Spleen (tissue), 11 donors: ENCODE measurements at regions not wholly inside any gene's neighbourhood (a gene's known extent, or its start where the extent isn't known, plus 50 kb on each side); places are given as distances from the start of the nearest gene placed in this dataset.
A peak's percentile ranks its signal among the peaks of the same experiment; 100 is the strongest.
"Not testable (repeated sequence)": the region's sequence is repeated elsewhere in the genome, so short reads cannot be mapped to it uniquely, and the experiment has no call there.

ENCODE experiments used
- DNase-seq: peaks from one replicate; pipeline ENCODE4 v3.0.0-alpha.2; 2020
- H3K27ac ChIP-seq, 8 donors: fragments of 200-600 bp; sonication (generic) in 7 of 8; 1 replicate in 4 of 8; 2 replicates in 4 of 8; pipeline versions ENCODE4 v1.5.0 to v1.8.0; 2016 to 2021; ENCODE audit warnings: inconsistent platforms in 4 of 8, mild to moderate bottlenecking in 4 of 8, moderate library complexity in 1 of 8
- H3K27me3 ChIP-seq, 7 donors: fragments of 200-600 bp; sonication (generic) in 6 of 7; replicated peaks in 1 of 7; 1 replicate in 4 of 7; 2 replicates in 3 of 7; pipeline versions ENCODE4 v1.5.0 to v1.8.0; 2016 to 2021; ENCODE audit warnings: inconsistent platforms in 3 of 7, mild to moderate bottlenecking in 1 of 7
- H3K36me3 ChIP-seq, 6 donors: fragments of 200-600 bp; sonication (generic) in 5 of 6; 1 replicate in 4 of 6; 2 replicates in 2 of 6; pipeline versions ENCODE4 v1.5.0 to v1.8.0; 2016 to 2021; ENCODE audit warnings: inconsistent platforms in 2 of 6
- H3K4me1 ChIP-seq, 6 donors: fragments of 200-600 bp; sonication (generic) in 5 of 6; 1 replicate in 3 of 6; 2 replicates in 3 of 6; pipeline versions ENCODE4 v1.5.0 to v1.8.0; 2016 to 2021; ENCODE audit warnings: inconsistent platforms in 3 of 6
- H3K4me3 ChIP-seq, 8 donors: fragments of 200-600 bp; sonication (generic) in 7 of 8; 1 replicate in 4 of 8; 2 replicates in 4 of 8; pipeline versions ENCODE4 v1.5.0 to v1.8.0; 2016 to 2021; ENCODE audit warnings: inconsistent platforms in 4 of 8, mild to moderate bottlenecking in 4 of 8, moderate library complexity in 2 of 8
- H3K9me3 ChIP-seq, 8 donors: fragments of 200-600 bp; sonication (generic) in 7 of 8; 1 replicate in 4 of 8; 2 replicates in 4 of 8; pipeline versions ENCODE4 v1.5.0 to v1.8.0; 2016 to 2021; ENCODE audit warnings: inconsistent platforms in 4 of 8
- CTCF ChIP-seq, 11 experiments: fragments of 200-600 bp in 7 of 11; fragments of 450-650 bp in 4 of 11; sonication (generic) in 4 of 11; IDR thresholded peaks in 8 of 11; conservative IDR thresholded peaks in 3 of 11; 1 replicate in 7 of 11; 2 replicates in 4 of 11; pipeline versions ENCODE4 v1.4.0 to v1.8.0; 2016 to 2021; ENCODE audit warnings: antibody characterized with exemption in 11 of 11, inconsistent platforms in 4 of 11, mild to moderate bottlenecking in 1 of 11
- POLR2A ChIP-seq, 3 donors: fragments of 450-650 bp; IDR thresholded peaks; one replicate each; pipeline ENCODE4 v1.5.1; 2017; ENCODE audit warnings: antibody characterized with exemption in 3 of 3, mild to moderate bottlenecking in 1 of 3
- POLR2AphosphoS5 ChIP-seq, 3 donors: sonication (generic); formaldehyde crosslinking; IDR thresholded peaks; one replicate each; pipeline ENCODE4 v1.5.1; 2017; ENCODE audit warnings: antibody characterized with exemption in 3 of 3
- whole genome bisulfite sequencing, 5 donors: extraction: QIAGEN DNeasy Blood & Tissue Kit in 3 of 5; methylation state at CpG; one replicate each; pipeline versions ENCODE4 v1.1.5 to v1.1.7; 2013 to 2018; 5-methylcytosine and 5-hydroxymethylcytosine counted together
- intact Hi-C: fragments of 100-400 bp; cut with DNase I; formaldehyde crosslinking; loops from one replicate; pipeline ENCODE4 v1.15.0; 2023; ENCODE audit warnings: low total_unique reads
- donor health status: healthy with polysubstance abuse.
- donor health status: DM: no; HTN: no; CAD: no; lungs with moderate emphysema.
- donor health status: DM: no; HTN: no; CAD: no.
- donor health status: Bipolar disorder and iron deficiency.
- donor health status: healthy.
- donor health status: DM: no; HTN: no; CAD: no.
- donor health status: DM: yes; HTN: yes; CAD: no.

GRCh38 chrX:90575155-90575554 lies 653.4 kb downstream of the TGIF2LX start:
- DNase-seq, intact Hi-C loops, H3K9me3 ChIP-seq, H3K27ac ChIP-seq, H3K36me3 ChIP-seq, H3K27me3 ChIP-seq, H3K4me3 ChIP-seq, H3K4me1 ChIP-seq: not testable (repeated sequence)
- 63 to 78% (median 67%) methylated on average over 2 of the region's 4 CpGs; no CpG with 5 or more reads in 1 of the 5 donors for WGBS, 5 donors

- intact Hi-C loops, H3K27me3 ChIP-seq, H3K9me3 ChIP-seq, H3K27ac ChIP-seq, DNase-seq, H3K4me1 ChIP-seq, H3K36me3 ChIP-seq, H3K4me3 ChIP-seq: not testable (repeated sequence)
- WGBS, 5 donors: 45 to 95% (median 80%) methylated on average over 1 of the region's 1 CpG
Measured at GRCh38 chrX:90601921-90602320, 680.2 kb downstream of the TGIF2LX start.

- WGBS, 5 donors: 32 to 43% (median 37%) methylated on average over 2 of the region's 2 CpGs
- intact Hi-C loops, H3K4me1 ChIP-seq: not testable (repeated sequence)
Measured at GRCh38 chrX:90605736-90606135, 684.0 kb downstream of the TGIF2LX start.

DNA sequence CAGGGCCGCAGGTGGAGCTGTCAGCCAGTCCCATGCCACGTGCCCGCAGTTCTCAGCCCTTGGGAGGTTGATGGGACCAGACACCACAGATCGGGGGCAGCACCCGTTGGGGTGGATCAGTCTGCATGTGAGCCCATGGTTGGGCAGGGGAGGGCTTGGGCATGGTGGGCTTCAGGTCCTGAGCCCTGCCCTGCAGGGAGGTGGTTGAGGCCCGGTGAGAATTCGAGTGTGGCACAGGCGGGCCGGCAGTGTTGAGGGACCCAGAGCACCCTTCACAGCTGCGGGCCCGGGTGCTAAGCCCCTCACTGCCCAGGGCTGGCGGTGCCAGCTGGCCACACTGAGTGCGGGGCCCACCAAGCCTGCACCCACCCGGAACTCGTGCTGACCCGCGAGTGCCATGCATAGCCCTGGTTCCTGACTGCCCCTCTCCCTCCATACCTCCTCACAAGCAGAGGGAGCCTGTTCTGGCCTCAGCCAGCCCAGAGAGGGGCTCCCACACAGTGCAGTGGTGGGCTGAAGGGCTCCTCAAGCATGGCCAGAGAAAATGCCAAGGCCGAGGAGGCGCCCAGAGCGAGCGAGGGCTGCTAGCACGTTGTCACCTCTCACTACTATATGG lies 696.1 kb downstream of the TGIF2LX start:
- 88 to 100% (median 93%) methylated on average over 7 to 22 of the region's 22 CpGs for WGBS, 5 donors
- no peak for TF ChIP-seq POLR2AphosphoS5 (IDR thresholded peaks at IDR 0.05)
- TF ChIP-seq CTCF (IDR thresholded peaks at IDR 0.05 in 8 of 11, conservative IDR thresholded peaks at IDR 0.05 in 3 of 11): no peak
- TF ChIP-seq POLR2A (IDR thresholded peaks at IDR 0.05): no peak
- H3K36me3 ChIP-seq: no peaks in the 10 kb centered on the region
- no peak overlapping the region for H3K27ac ChIP-seq
- no peaks in the 10 kb centered on the region for H3K4me1 ChIP-seq
- DNase-seq: no peak
- no peak overlapping the region for H3K4me3 ChIP-seq
- H3K9me3 ChIP-seq: peaks cover 0 to 5% (median 0%) of the 10 kb centered on the region in 8 donors
- H3K27me3 ChIP-seq: peaks cover 0 to 5% (median 0%) of the 10 kb centered on the region in 7 donors
- intact Hi-C loops: no loop called here

More at GRCh38 chrX:90605736-90606135, 684.0 kb downstream of the TGIF2LX start:
- H3K36me3 ChIP-seq, H3K4me3 ChIP-seq, H3K9me3 ChIP-seq, H3K27me3 ChIP-seq, DNase-seq, H3K27ac ChIP-seq: not testable (repeated sequence)

DNA sequence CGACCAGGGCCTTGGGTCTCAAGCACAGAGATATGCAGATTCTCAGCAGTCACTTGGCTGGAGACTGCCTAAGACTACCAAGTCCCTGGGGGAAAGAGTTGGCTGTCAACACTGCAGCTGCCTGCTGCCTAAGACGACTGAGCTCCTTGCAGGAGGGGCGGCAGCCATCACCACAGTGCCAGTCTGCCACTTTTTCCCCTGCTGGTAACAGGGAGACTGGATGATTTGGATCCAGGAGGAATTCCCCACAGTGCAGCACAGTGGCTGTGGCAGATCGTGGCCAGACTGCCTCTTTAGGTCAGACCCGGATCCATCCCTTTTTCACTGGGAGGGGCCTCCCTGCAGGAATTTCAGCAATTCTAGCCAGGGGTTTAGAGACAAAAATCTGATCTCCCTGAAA lies 743.5 kb downstream of the TGIF2LX start:
- intact Hi-C loops, H3K36me3 ChIP-seq, H3K4me3 ChIP-seq, H3K27me3 ChIP-seq, H3K27ac ChIP-seq, DNase-seq, H3K4me1 ChIP-seq: not testable (repeated sequence)
- H3K9me3 ChIP-seq: peaks cover 0 to 18% (median 2%) of the 10 kb centered on the region in 8 donors
- WGBS, 5 donors: 50 to 75% (median 58%) methylated on average over 5 of the region's 5 CpGs; no CpG with 5 or more reads in 1 of the 5 donors

- peak; percentile 66 for DNase-seq
- intact Hi-C loops: not testable (repeated sequence)
- 84 to 93% (median 92%) methylated on average over 8 to 17 of the region's 17 CpGs for WGBS, 5 donors
Measured at GRCh38 chrX:90713552-90713951, 721.1 kb upstream of the PABPC5 start.

DNA sequence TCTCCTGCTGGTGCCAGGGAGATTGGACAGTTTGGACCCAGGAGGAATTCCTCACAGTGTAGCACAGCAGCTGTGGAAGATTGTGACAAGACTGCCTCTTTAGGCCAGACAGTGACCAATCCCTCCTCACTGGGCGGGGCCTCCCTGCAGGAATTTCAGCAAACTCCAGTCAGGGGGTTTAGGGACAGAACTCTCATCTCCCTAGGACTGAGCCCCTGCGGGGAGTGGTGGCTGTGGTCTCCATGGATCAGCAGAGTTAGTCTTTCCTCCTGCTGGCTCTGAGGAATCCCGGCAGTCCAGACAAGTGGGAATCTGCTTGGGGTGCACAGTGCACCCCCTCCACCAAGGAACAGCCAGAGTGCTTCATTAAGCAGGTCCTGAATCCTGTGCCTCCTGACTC lies 697.1 kb upstream of the PABPC5 start:
- 75 to 96% (median 85%) methylated on average over 3 of the region's 3 CpGs; no CpG with 5 or more reads in 1 of the 5 donors for WGBS, 5 donors

More at GRCh38 chrX:90713552-90713951, 721.1 kb upstream of the PABPC5 start:
- H3K27me3 ChIP-seq, H3K4me1 ChIP-seq, H3K27ac ChIP-seq, H3K4me3 ChIP-seq, H3K9me3 ChIP-seq, H3K36me3 ChIP-seq: not testable (repeated sequence)

DNA sequence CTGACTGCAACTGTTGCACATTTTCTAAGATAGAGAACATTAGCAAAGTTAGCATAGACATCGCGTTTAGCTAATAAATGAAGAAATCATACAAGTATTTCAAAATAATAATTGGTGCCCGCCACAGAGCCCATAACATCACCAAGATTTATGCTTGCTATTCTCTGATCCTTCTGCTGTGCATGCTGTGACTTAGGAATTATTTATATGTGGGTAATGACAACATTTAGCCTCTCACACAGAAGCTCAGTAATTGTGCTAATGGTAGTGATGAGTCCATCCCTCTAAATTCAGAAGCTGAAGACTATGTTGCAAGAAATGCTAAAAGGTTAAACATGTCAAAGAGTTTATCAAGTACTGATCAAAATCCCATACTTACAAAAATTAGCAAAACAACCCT lies 677.0 kb upstream of the PABPC5 start:
- H3K36me3 ChIP-seq, intact Hi-C loops, H3K4me1 ChIP-seq, H3K27me3 ChIP-seq, DNase-seq, H3K4me3 ChIP-seq, H3K27ac ChIP-seq, H3K9me3 ChIP-seq: not testable (repeated sequence)
- WGBS, 5 donors: 57 to 100% (median 81%) methylated on average over 1 to 3 of the region's 3 CpGs

More for the DNA sequence above, 697.1 kb upstream of the PABPC5 start:
- H3K27me3 ChIP-seq, H3K9me3 ChIP-seq, H3K36me3 ChIP-seq, H3K4me1 ChIP-seq, H3K27ac ChIP-seq, intact Hi-C loops, H3K4me3 ChIP-seq: not testable (repeated sequence)
- peak; percentile 68 for DNase-seq

DNA sequence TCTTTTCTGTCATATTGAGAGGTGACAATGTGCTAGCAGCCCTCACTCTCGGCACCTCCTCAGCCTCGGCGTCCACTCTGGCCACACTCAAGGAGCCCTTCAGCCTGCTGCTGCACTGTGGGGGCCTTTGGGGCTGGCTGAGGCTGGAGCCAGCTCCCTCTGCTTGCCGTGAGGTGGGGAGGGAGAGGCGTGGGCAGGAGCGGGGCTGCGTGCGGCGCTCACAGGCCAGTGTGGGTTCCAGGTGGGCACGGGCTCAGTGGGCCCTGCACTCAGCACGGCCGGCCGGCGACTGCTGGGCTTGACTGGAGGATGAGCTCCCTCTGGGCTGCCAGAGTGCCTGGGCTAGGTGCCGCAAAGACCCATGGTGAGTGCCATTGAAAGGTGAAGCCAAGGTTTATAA lies 669.2 kb upstream of the PABPC5 start:
- intact Hi-C loops, H3K4me3 ChIP-seq, H3K27me3 ChIP-seq, H3K36me3 ChIP-seq, H3K9me3 ChIP-seq, H3K27ac ChIP-seq, H3K4me1 ChIP-seq: not testable (repeated sequence)
- 90 to 95% (median 92%) methylated on average over 4 to 15 of the region's 15 CpGs for WGBS, 5 donors
- peak; percentile 60 for DNase-seq

- H3K27ac ChIP-seq, H3K4me1 ChIP-seq, DNase-seq, H3K4me3 ChIP-seq, H3K27me3 ChIP-seq, intact Hi-C loops, H3K36me3 ChIP-seq, H3K9me3 ChIP-seq: not testable (repeated sequence)
- WGBS, 5 donors: 89 to 100% (median 92%) methylated on average over 1 of the region's 1 CpG
Measured at GRCh38 chrX:90780286-90780789, 654.3 kb upstream of the PABPC5 start.
